ENCODE measurements at regions not wholly inside any gene's neighbourhood (a gene's known extent, or its start where the extent isn't known, plus 50 kb on each side); places are given as distances from the start of the nearest gene placed in this dataset.

DNA sequence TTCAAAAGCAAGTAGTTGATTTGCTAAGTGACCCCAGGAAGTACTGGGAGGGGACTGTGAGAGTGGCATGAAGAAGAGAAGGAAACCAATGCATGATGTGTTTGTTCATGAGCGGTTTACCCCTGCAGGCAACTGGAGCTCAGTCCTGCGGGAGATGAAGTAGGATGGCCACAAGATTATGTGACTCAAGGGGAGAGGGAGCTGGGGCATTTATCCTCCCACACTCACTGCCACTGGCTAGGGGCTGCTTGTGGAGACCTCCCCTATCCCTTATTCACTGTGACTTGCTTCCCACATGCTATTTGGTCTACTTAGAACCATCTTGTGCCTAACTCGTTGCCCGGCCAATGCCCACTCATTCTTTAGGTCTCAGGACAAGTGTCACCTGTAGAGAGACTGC lies 60.6 kb upstream of the TRIO start:
- TF ChIP-seq, protein P1, sequence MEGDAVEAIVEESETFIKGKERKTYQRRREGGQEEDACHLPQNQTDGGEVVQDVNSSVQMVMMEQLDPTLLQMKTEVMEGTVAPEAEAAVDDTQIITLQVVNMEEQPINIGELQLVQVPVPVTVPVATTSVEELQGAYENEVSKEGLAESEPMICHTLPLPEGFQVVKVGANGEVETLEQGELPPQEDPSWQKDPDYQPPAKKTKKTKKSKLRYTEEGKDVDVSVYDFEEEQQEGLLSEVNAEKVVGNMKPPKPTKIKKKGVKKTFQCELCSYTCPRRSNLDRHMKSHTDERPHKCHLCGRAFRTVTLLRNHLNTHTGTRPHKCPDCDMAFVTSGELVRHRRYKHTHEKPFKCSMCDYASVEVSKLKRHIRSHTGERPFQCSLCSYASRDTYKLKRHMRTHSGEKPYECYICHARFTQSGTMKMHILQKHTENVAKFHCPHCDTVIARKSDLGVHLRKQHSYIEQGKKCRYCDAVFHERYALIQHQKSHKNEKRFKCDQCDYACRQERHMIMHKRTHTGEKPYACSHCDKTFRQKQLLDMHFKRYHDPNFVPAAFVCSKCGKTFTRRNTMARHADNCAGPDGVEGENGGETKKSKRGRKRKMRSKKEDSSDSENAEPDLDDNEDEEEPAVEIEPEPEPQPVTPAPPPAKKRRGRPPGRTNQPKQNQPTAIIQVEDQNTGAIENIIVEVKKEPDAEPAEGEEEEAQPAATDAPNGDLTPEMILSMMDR (IDR thresholded peaks at IDR 0.05): no peak
- no peak for TF ChIP-seq POLR2A (IDR thresholded peaks at IDR 0.05)

Measured in breast epithelium (tissue), 3 donors.